Stimulated activated CD4-positive, alpha-beta T cell treated with anti-CD3 and anti-CD28 coated beads, Interleukin-4, amount 100 ng/mL, for 1 hour (primary cell): ENCODE measurements at regions not wholly inside any gene's neighbourhood (a gene's known extent, or its start where the extent isn't known, plus 50 kb on each side); places are given as distances from the start of the nearest gene placed in this dataset.
"Not testable (repeated sequence)": the region's sequence is repeated elsewhere in the genome, so short reads cannot be mapped to it uniquely, and the experiment has no call there.

Experiments
- DNase-seq: peaks from one replicate; pipeline ENCODE4 v3.0.0-alpha.2; 2020

DNA sequence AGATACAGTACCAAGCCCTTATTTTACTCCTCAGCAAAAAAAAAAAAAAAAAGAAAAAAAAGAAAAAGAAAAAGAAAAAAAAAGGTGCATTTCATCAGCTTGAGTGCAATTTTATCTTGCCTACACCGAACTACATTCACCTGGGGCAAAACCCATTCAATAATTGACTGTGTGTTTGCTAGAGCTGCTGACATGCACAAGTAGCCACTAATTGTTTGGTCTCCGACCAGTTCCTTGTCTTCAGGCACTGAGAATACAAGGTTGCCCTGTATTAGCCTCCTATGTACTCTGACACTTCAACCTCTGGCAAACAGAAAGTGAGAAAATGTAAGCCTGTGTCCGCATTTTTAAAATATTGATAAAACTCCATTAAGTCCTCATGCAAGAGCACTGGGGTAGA, 1579.4 kb upstream of the LRRTM3 start:
- no peak for DNase-seq

DNA sequence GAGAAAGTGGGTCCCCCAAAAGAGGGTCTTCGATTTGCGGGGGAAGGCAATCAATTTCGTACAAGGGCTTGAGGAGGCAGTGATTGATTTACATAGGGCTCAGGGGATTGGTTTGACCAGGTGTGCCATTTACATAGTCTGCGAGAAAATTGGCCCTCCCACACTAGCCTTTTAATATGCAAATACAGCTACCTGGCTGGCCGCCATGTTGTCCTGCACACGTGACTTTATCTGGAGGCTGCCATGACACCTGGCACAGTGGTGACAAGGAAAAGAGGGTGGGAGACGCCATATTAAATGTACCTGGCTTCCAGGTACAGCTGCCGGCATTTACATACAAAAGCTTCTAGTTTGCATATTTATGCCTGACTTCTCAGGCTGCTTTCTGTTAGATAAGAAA, 1577.2 kb upstream of the LRRTM3 start:
- DNase-seq = no peak

DNA sequence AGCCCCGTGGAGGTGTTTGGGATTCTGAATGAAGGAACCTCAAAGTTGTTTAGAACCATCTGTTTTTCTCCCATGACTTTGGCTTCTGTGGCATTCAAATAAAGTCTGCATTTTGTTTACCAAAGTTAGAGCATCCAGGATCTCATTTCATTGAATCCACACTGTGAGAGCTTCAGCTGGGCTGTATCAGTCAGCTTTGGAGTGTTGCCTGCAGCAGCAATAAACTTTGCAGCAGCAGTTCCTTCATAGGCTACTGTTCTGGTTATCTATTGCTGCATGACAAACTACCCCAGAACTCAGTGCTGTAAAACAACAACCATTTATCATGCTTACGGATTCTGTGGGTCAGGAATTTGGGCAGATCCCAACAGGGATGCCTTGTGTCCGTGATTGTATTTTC, 1575.2 kb upstream of the LRRTM3 start:
- no peak for DNase-seq

DNA sequence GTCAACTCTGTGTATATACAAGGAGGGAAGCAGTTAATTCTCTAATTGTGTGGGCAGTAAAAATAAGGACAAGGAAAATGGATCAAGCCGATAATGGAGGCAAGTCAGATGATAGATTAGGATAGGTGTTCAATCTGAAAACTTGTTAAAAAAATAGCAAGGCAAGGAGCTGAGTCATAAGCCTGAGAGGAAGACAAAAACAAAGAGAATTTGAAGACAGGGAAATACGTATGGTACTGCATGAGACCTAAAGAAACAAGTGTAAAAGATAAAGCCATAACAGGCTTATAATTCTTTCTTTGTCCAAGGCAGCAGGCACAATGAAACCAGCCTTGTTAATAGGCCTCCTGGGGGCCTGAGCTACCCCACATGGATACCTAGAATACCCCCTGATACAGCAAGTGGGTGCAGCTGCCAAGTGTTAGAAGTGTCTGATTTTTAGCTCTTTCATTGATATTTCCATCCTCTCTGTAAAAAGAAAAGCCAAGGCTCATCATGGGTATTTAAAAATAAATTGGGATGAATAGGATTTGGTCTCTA, 1570.6 kb upstream of the LRRTM3 start:
- DNase-seq = no peak

DNA sequence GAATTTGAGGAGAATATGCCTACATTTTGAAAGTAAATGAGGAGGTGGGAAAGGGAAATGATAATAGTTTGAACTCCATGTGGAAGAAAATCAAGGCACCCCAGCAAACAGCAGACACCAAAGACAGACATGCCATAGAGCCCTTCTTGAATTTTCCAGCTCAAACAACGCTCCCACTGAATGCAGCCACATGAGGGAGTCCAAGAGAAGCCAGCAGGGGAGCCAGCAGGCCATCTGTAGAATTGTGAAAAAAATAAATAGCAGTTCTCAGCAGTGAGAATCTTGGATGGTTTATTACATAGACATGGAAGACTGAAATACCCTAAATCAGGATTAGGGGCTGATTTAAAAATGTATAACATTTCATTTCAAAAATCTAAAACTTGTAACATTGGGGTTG, 1567.3 kb upstream of the LRRTM3 start:
- no peak for DNase-seq

DNA sequence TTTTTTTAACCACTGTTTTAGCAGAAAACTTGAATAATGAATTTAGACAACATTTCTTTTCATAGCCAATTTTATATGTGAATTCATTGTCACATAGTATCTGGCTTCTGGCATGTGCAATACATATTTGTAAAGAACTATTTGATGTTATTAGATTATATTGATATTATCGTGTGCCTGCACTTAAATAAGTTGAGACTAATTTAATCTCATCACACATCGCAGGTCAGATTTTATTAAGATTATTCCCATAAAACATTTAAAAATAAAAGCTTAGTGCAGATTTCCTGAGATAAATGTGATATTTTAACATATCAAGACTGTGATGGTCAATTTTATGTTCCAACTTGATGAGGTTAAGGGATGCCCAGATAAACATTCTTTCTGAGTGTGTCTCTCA, 1565.3 kb upstream of the LRRTM3 start:
- no peak for DNase-seq

DNA sequence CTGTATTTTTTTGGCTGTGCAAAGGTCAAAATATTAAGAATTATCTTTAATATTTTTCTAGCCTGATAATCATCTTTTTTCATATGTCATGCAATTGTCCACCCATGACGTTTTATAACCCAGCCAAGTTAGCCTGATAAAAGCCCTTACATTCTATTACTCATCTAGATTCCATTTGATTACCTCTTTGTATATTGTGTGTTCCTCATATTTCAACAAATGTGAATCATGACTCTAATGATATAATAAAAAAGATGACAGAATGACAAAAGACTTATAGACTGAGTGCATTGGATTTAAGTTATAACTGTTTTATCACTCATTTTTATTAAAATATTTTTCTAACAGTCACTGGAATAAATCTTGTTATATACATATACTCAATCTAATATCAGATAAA, 1560.0 kb upstream of the LRRTM3 start:
- no peak for DNase-seq

DNA sequence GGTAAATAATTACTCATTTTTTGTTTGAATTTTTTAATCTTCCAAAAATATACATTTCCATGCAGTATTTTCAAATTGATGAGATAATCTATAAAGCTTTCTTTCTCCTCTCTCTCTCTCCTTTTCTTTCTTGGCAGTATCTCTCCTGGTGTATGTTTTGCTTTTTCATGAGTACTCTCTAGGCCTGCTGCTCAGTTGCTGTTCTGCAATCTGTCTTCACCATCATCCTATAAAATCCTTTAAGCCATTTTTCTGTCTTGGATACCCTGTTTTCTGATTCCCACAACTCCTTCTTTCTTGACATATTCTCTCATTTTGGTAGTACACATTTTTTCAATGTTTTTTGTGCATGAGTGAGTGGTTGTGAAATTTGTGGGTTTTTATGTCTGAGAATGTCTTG, 1558.1 kb upstream of the LRRTM3 start:
- no peak for DNase-seq

DNA sequence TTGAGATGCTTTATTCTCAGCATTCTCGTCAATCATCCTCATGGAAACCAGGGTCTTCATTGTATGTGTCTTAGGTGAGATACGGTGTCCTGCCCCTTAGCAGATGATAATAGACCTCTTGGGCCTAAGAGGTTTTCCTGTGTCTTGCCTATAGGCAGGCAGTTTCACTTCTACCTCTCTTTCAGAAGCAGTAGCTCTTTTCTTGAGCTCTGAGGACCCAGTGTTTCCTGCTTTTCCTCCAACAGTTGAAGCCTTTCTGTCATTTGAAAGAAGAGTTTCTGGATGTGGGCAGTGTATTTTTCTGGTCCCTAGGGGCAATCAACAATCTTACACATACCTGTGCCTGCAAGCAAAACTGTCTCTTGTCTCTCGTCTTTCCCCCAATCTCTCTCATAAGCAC, 1550.3 kb upstream of the LRRTM3 start:
- DNase-seq = no peak

DNA sequence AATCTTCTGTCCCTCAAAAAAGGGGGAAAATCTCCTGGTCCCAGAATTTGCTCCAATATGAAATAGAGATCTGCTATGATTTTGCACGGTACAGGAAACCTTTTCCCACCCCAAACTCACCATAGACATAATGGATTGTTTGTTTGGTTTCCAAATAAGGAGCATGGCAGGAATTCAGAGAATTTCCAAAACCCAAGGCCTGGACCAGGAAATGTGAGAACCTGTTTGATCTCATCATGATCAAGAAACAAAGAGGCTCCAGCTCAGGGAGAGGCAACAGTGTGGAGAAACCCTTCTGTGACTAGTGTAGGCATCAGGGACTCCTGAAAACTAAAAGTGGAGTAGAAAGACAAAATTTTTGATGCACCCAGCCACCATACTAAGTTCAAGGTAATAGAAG, 1548.1 kb upstream of the LRRTM3 start:
- no peak for DNase-seq

DNA sequence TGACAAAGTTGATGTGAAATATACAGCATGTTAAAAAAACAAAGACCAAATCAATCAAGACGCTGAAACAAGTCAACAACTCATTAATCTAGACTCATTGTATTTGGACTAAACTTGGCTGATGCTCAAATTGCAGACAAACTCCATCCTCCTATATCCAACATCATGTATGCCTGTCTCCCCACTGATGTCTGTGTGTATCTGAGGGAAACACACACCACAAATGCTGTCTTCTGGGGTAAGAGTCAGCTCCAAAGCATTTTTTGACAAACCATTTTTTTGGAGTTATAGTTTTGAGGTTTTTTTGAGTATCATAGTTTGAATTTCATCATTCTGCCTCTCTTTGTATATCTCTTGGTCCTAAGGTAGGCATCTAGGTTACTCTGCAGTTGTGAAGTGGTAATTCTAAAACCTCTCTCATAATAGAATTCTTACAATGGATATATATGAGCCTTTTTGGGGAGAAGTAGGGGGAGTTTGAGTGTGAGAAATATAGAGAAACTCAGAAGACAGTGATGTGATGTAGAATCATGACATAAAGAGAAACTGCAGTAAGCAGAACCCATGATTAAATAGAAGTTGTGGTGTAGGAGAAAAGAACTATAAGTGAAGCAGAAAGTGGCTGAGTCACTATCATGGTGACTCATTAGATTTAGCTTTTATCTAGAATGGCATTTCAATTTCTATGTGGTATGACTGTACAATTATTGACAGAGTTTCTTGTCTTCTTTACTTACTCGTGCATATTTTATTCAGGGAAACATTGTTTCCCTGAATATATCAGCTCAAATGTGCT, 1531.1 kb upstream of the LRRTM3 start:
- DNase-seq = no peak

DNA sequence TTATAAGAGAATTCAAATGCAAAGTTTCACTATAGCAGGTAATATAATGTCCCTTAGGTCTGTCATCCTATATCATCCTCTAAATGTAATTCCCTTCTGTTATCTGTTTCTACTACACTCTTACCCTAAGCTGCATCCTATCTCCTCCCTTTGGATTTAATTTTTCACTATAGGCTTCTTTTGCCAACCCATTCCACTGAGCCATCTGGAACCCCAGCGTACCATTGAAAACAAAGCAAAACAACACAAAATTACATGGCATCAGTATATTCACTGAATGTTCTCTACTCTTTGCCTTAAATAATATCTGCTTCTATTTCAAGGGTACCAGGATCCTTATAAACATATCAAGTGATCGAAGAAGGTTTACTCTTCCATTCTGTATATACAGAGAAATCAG, 1530.2 kb upstream of the LRRTM3 start:
- DNase-seq = no peak

DNA sequence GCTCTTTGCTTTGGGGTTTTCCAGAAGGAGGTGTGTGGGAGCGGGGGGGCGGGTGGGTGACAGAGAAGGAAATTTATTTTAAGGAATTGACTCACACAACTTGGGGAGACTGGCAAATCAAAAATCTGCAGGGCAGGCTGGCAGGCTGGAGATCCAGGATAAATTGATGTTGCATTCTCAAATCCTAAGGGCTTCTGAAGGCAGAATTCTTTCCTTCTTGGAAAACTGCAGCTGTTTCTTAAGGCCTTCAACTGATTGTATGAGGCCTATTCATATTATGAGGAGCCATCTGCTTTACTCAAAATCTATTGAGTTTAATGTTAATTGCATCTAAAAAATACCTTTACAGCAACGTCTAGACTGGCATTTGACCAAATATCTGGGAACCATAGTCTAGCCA, 1528.8 kb upstream of the LRRTM3 start:
- no peak for DNase-seq

DNA sequence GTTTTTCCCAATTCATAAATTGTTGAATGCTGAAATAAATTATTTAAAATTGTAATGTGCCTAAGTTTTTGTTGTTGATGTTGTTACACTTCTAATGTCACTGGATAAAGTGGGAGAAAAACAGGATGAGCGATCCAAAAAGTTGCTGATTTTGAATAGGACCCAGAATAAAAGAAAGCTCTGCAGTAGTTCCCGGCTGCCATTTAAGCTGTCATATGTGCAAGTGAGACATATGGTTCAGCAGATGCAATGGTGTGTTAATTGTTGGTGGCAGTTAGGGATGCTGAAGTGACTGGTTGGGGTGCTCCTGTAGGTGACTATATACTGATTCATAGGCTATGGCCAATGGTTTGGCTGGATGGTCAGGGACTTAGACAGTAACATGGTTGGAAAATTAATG, 1517.4 kb upstream of the LRRTM3 start:
- DNase-seq = no peak

DNA sequence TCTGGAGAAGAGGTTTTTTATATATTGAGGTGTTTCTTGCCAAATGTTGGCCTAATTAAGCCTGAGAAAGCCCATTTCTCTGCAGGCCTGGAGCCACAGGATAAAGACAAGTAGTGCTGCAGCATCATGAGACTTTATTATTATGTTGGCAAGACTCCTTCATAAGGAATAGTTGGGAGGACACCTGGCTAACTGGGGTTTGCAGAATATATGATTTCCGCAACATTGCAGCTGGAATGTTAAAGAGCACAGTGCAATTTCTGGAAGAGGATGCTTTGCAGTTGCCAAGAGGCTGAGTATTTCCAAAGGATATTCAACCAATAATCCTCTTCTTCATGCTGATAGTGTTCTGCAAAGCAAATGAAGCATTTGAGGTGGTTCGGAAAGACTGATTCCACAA, 1512.8 kb upstream of the LRRTM3 start:
- DNase-seq = no peak

DNA sequence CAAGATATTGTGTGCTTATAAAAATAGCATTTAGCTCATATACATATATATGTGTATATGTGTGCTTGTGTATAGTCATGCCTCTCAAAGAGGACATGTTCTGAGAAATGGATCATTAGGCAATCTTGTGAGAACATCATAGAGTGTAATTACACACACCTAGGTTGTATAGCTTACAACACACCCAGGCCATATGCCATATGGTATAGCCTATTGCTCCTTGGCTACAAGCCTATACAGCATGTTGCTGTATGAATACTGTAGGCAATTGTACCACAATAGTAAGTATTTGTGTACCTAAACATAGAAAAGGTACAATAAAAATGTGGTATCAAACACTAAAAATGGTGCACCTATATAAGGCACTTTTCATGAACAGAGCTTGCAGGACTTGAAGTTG, 1510.5 kb upstream of the LRRTM3 start:
- DNase-seq = no peak

DNA sequence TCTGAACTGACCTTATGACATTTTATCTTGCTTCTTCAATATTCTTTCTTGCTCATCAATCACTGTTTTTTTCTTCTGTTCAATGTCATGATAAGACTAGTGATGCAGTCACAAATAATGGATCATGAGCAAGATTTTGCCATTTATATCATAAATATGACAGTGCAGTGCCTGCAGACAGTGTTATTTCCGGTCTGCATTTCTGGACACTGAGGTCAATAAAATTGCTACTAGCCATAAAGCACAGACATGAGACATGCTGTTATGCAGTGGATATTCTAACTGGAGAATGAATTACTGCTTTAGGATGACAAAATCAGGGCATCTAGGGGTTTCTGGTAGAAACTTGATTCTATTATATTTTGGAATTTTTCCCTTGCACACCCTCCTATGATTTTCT, 1509.7 kb upstream of the LRRTM3 start:
- no peak for DNase-seq

DNA sequence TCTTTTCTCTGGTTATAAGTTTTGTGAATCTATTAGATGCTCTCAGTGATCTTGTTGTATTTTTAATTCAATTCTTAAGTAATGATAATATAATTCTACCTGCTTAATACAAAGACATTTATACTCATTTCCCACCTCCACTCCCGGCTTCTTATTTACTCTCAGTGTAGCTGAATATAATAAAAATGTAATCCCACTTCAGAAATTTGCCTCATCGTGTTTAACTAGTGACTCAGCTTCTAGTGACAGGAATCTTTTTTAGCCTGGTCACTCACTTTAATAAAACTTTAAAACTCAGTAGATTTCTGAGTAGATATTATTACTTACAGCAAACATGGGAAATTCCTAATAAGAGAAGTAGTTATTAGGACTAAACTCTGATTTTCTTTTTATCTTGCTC, 1506.2 kb upstream of the LRRTM3 start:
- no peak for DNase-seq

DNA sequence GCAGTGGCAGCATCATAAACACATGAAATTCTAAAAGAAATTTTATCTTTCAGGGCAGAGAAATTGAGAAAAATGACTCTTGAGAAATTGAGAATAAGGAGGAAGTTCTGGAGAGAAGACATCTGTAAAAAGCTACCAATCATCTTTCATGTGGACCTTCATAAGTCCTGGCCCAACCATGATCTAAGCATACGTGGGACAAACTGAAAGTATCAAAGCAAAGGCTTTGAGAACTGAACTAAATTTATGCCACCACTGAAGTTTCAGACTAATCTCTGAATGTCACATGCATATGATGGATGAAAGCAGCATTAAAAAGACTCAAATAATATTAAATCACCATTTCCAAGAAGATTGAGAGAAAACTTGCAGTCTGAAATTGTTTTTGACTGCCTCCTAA, 1502.8 kb upstream of the LRRTM3 start:
- DNase-seq = no peak

DNA sequence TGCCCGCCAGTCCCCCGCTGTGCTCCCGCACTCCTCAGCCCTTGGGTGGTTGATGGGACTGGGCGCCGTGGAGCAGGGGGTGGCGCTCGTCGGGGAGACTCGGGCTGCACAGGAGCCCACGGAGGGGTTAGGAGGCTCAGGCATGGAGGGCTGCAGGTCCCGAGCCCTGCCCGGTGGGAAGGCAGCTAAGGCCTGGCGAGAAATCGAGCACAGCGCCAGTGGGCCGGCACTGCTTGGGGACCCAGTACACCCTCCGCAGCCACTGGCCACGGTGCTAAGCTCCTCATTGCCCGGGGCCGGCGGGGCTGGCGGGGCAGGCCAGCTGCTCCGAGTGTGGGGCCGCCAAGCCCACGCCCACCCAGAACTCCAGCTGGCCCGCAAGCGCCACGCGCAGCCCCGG, 1496.5 kb upstream of the LRRTM3 start:
- not testable (repeated sequence) for DNase-seq

DNA sequence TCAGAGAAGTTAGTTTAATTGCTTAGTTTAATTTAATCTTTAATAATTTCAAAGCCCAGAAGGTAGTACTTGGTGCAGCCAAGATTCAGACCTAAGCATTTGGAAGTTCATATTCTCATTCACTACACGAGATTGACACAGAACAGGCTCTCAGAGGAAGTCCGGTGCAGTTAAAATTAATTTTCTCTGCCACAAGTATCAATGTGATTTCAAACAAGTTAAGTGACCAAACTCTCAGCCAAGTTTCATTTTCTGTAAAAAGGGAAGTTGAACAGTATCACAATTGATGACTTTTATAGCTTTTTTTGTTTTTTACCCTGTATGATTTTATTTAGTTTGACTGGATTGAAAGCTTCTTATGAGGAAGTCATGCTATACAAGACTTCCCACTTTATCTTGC, 1494.9 kb upstream of the LRRTM3 start:
- no peak for DNase-seq

DNA sequence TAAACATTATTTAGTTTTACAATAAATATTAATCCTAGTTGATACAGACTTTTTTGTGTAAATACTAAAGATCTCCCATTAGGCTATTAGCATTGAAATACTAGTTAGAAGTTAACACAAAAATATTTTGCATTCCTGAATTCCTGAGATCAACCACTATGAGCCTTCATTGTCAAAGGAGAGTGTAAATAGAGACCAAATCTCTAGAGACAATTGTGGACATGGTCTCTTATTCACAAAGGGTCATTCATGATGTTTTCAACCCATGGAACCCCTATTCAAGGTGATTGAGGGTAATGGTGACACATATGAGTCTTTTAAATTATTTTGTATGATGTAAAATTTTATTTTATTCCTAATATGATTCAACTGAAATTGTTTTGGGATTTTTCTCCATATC, 1454.8 kb upstream of the LRRTM3 start:
- DNase-seq = no peak

DNA sequence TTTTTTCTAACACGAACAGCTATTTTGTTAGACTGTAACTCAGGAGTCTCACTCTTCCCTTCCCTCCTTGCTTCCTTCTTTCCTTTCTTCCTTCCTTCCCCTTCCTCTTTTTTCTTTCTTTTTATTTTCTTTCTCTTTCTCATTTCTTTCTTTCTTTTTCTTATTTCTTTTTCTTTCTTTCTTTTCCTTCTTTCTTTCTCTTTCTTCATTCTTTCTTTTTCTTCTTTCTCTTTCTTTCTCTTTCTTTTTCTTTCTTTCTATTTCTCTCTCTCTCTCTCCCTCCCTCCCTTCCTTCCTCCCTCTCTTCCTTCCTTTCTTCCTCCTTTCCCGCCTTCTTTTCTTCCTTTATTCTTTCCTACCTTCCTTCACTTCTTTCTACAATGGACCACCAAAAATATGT, 1443.0 kb upstream of the LRRTM3 start:
- no peak for DNase-seq

DNA sequence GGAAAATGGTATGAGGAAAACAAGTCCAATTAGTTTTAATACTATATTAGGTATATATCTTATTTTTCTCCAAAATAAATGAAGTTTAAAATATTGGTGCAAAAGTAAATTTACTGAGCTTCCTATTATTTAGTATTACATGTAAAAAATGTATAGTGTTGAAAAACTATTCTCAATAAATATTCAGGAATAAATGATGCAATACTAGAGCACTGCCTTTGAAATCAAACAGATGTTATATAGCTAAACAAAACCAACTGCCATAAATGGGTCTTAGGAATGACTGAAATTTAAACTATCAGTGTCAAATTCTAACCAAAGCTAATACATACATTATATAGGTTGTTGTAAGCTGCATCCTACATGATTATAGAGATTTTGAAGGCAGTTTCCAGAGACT, 1434.0 kb upstream of the LRRTM3 start:
- DNase-seq = no peak

DNA sequence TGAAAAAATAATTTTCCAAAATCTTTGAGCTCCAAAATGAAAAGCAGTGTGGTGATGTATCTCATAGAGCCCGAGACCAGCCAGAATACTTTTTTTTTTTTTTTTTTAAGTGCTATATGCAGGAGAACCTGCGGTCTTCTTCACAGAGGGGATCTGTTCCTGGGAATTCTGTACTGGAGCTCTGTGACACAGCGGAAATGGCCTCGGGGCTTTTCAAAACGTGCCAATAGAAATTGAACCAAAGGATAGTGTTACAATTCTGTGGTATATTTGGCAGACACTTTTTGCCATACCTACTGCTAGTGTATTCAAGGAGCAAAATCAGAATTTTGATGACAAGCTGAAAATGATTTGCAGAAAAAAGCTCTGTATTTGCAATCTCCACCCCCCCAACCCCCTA, 1429.3 kb upstream of the LRRTM3 start:
- no peak for DNase-seq
